ENCODE measurements at regions not wholly inside any gene's neighbourhood (a gene's known extent, or its start where the extent isn't known, plus 50 kb on each side); places are given as distances from the start of the nearest gene placed in this dataset.

DNA sequence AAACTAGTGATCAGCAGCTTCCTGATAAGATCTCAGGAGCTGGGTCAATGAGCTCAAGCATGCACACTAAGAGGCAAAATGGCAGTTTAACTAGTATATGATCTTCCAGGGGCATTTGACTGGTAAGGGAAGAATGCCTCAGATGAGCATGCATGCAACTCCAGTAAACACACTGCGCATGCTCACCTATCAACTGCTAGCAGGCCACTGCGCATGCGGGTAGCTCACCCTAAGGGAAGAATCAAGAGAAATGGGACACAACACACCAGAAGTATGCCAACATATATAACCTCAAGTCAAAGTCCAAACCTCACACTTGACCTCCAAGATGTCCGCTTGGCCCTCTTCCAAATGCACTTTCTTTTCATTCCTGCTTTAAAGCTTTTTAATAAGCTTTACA, 1004.0 kb downstream of the ADGRL3 start:
- TF ChIP-seq, protein P1, sequence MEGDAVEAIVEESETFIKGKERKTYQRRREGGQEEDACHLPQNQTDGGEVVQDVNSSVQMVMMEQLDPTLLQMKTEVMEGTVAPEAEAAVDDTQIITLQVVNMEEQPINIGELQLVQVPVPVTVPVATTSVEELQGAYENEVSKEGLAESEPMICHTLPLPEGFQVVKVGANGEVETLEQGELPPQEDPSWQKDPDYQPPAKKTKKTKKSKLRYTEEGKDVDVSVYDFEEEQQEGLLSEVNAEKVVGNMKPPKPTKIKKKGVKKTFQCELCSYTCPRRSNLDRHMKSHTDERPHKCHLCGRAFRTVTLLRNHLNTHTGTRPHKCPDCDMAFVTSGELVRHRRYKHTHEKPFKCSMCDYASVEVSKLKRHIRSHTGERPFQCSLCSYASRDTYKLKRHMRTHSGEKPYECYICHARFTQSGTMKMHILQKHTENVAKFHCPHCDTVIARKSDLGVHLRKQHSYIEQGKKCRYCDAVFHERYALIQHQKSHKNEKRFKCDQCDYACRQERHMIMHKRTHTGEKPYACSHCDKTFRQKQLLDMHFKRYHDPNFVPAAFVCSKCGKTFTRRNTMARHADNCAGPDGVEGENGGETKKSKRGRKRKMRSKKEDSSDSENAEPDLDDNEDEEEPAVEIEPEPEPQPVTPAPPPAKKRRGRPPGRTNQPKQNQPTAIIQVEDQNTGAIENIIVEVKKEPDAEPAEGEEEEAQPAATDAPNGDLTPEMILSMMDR (IDR thresholded peaks at IDR 0.05): no peak
- TF ChIP-seq POLR2A (IDR thresholded peaks at IDR 0.05): no peak

Measured in ovary (tissue), 3 donors.